OCI-LY7 (cell line): ENCODE measurements at regions not wholly inside any gene's neighbourhood (a gene's known extent, or its start where the extent isn't known, plus 50 kb on each side); places are given as distances from the start of the nearest gene placed in this dataset.

Experiments used
- BruUV-seq: library from RNA; stranded (reverse); fragments of 400-500 nt; replicated peaks from 2 replicates; lab custom pipeline; 2021; lab: Mats Ljungman, UMichigan
- CTCF ChIA-PET: fragments of 300-600 bp; sonication (Branson Sonifier 250); formaldehyde crosslinking; loops from one replicate; lab custom pipeline; 2022; ENCODE audit warnings: antibody characterized with exemption; ENCODE audit not compliant: unreplicated experiment; lab: Charles Lee
- POLR2A ChIA-PET: fragments of 300-600 bp; sonication (Branson Sonifier 250); formaldehyde crosslinking; loops from one replicate; lab custom pipeline; 2022; ENCODE audit warnings: antibody characterized with exemption; lab: Charles Lee
- DNase-seq: peaks from one replicate; pipeline ENCODE4 v3.0.0-alpha.2; 2015; ENCODE audit warnings: low spot score
- H2AFZ ChIP-seq: fragments of 200-600 bp; sonication (generic), shearing (Covaris generic); 2 replicates; pipeline ENCODE4 v1.6.1; 2014; ENCODE audit warnings: mild to moderate bottlenecking, antibody characterized with exemption, low read length, moderate library complexity
- H3K27ac ChIP-seq: fragments of 200-600 bp; sonication (generic); 2 replicates; pipeline ENCODE4 v1.5.1; 2014; ENCODE audit warnings: mixed run types, low read depth, mild to moderate bottlenecking, moderate library complexity, low read length, inconsistent platforms; ENCODE audit not compliant: poor library complexity, severe bottlenecking
- H3K36me3 ChIP-seq: fragments of 200-600 bp; sonication (generic); 2 replicates; pipeline ENCODE4 v1.6.1; 2014; ENCODE audit warnings: mild to moderate bottlenecking, antibody characterized with exemption, low read length, moderate library complexity, mixed read lengths; ENCODE audit not compliant: insufficient read depth
- H3K4me1 ChIP-seq: fragments of 200-600 bp; sonication (generic); 2 replicates; pipeline ENCODE4 v1.5.1; 2014; ENCODE audit warnings: mild to moderate bottlenecking, low read length; ENCODE audit not compliant: insufficient read depth, poor library complexity, severe bottlenecking
- H3K4me2 ChIP-seq: fragments of 200-600 bp; sonication (generic); 2 replicates; pipeline ENCODE4 v1.6.1; 2014; ENCODE audit warnings: mild to moderate bottlenecking, low read length
- H3K4me3 ChIP-seq: fragments of 200-600 bp; sonication (generic); 2 replicates; pipeline ENCODE4 v1.5.1; 2014; ENCODE audit warnings: mild to moderate bottlenecking, low read depth, low read length; ENCODE audit not compliant: poor library complexity, severe bottlenecking
- H3K79me2 ChIP-seq: fragments of 200-600 bp; sonication (generic); 2 replicates; pipeline ENCODE4 v1.6.1; 2016; ENCODE audit warnings: low read depth, mild to moderate bottlenecking, low read length, moderate library complexity, mixed read lengths; ENCODE audit not compliant: insufficient read depth
- H3K9me2 ChIP-seq: fragments of 200-600 bp; sonication (generic); 2 replicates; pipeline ENCODE4 v1.6.1; 2016; ENCODE audit warnings: mild to moderate bottlenecking, low read length, mixed read lengths; ENCODE audit not compliant: insufficient read depth
- H3K9me3 ChIP-seq: fragments of 200-600 bp; sonication (generic); 2 replicates; pipeline ENCODE4 v1.6.1; 2014; ENCODE audit warnings: mild to moderate bottlenecking, mixed run types, low read length, mixed read lengths
- H4K20me1 ChIP-seq: fragments of 200-600 bp; sonication (generic); 2 replicates; pipeline ENCODE4 v1.6.1; 2014; ENCODE audit warnings: mild to moderate bottlenecking, antibody characterized with exemption, low read length, moderate library complexity, mixed read lengths; ENCODE audit not compliant: insufficient read depth
- EZH2phosphoT487 ChIP-seq: fragments of 200-600 bp; sonication (generic); IDR thresholded peaks from 2 replicates; pipeline ENCODE4 v1.6.1; 2018; ENCODE audit warnings: low read depth, borderline replicate concordance, mild to moderate bottlenecking, mixed run types, antibody characterized with exemption, low read length, moderate library complexity, mixed read lengths
- intact Hi-C: fragments of 100-400 bp; cut with micrococcal nuclease; formaldehyde crosslinking; loops from one replicate; pipeline ENCODE4 v1.10.0; 2022; ENCODE audit not compliant: unreplicated experiment
- TF ChIP-seq, protein P1 (sequence below): fragments of 200-600 bp; sonication (generic); conservative IDR thresholded peaks from 2 replicates; pipeline ENCODE4 v1.5.1; 2014; ENCODE audit warnings: mild to moderate bottlenecking, antibody characterized with exemption, low read length, moderate library complexity, mixed read lengths

DNA sequence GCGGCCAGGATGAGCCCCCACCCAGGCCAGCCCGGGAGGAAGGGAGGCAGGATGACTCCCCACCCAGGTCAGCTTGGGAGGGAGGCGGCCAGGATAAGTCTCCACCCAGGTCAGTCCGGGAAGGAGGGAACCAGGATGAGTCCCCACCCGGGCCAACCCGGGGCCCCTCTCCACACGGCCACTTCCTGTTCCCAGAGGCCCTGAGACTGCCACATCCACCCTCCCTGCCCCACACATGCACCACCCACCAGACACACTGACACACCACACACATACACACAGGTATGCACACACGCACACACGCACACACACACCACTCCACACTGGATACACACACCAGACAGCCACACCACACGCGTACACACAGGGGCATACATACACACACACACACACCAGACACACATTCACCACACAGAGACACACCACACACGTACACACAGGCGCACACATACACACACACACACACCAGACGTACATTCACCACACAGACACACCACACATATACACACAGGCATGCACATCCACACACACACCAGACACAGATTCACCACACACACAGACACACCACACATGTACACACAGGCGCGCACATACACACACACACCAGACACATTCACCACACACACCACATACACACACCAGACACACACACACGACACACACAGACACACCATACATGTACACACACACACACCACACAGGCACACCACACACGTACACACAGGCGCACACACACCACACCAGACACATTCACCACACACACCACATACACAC is 84.9 kb upstream of the PRR5 start:
- no peak for DNase-seq
- Histone ChIP-seq H3K9me3 (peaks cover 3% of the 10 kb centered on the region; the same call in 1 of the 2 replicates), H3K4me2 (no peak overlapping the region), H2AFZ (no peak overlapping the region), H3K79me2 (no peaks in the 10 kb centered on the region), H3K27ac (no peak overlapping the region), H3K4me1 (no peaks in the 10 kb centered on the region), H3K4me3 (no peak overlapping the region), H4K20me1 (no peaks in the 10 kb centered on the region), H3K9me2 (no peaks in the 10 kb centered on the region), H3K36me3 (no peaks in the 10 kb centered on the region)
- ChIA-PET POLR2A (no interaction called here), CTCF (no interaction called here)
- intact Hi-C loops: no loop called here
- BruUV-seq: no TSS peak
- TF ChIP-seq, protein P1, sequence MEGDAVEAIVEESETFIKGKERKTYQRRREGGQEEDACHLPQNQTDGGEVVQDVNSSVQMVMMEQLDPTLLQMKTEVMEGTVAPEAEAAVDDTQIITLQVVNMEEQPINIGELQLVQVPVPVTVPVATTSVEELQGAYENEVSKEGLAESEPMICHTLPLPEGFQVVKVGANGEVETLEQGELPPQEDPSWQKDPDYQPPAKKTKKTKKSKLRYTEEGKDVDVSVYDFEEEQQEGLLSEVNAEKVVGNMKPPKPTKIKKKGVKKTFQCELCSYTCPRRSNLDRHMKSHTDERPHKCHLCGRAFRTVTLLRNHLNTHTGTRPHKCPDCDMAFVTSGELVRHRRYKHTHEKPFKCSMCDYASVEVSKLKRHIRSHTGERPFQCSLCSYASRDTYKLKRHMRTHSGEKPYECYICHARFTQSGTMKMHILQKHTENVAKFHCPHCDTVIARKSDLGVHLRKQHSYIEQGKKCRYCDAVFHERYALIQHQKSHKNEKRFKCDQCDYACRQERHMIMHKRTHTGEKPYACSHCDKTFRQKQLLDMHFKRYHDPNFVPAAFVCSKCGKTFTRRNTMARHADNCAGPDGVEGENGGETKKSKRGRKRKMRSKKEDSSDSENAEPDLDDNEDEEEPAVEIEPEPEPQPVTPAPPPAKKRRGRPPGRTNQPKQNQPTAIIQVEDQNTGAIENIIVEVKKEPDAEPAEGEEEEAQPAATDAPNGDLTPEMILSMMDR: no peak
- no peak for TF ChIP-seq EZH2phosphoT487

DNA sequence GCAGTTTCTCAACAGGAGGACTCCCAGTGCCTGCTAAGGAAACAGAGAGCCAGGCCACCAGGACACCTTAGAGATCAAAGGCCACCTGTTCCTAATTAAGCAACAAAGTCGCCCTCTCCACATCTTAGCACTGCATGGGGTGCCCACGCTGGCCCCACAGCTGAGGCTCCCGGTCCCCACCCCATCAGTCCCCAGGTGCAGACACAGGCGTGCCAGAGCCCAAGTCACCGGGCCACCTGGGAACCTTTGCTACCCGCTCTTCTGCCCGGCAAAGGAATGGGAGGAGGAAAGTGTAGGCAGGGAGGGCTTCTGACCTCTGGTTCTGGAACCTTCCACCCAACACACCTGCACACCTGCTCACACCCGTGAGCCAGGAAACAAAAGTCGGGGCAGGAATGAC is 85.5 kb upstream of the PRR5 start:
- peaks cover 8% of the 10 kb centered on the region; the same call in 1 of the 2 replicates for H3K9me3 ChIP-seq
- POLR2A ChIA-PET: interaction anchor here (0.5 kb wide), 1 partner anchor 17 kb away, joined by 7 read pairs; no protein-coding TSS in a partner anchor
- TF ChIP-seq EZH2phosphoT487: no peak
- TF ChIP-seq, protein P1: no peak
- H3K4me3 ChIP-seq: no peak overlapping the region
- H3K79me2 ChIP-seq: no peaks in the 10 kb centered on the region
- intact Hi-C loops: no loop called here
- no peaks in the 10 kb centered on the region for H3K4me1 ChIP-seq
- H4K20me1 ChIP-seq: no peaks in the 10 kb centered on the region
- no peaks in the 10 kb centered on the region for H3K9me2 ChIP-seq
- H2AFZ ChIP-seq: no peak overlapping the region
- no TSS peak for BruUV-seq
- CTCF ChIA-PET: no interaction called here
- DNase-seq: no peak
- no peak overlapping the region for H3K4me2 ChIP-seq
- H3K36me3 ChIP-seq: no peaks in the 10 kb centered on the region
- H3K27ac ChIP-seq: no peak overlapping the region

DNA sequence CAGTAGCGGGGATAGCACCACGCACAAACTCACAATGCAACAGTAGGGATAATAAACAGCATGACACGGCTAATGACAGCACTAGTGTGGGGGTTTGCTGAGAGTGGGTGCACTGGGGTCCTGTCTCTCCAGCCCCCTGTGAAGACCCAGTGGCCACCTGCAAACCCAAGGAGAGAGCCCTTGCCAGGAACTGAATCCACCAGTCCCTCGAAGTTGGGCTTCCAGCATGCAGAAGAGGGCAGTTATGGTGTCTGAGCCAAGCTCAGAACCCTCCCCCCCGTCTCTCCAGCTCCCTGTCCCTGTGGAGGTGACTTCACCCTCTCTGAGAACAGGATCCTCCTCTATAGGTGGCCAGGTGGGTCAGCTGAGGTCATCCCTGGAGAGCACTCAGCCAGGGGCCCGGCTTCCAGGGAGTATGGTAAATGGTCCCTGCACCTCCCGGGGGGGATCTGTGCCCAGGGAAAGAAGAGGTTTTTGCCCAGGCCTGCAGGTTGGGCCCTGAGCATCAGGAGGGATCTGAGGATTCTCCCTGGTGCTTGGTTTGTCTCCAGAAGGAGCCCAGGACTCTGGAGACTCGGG is 86.3 kb upstream of the PRR5 start:
- ChIA-PET POLR2A (interaction anchor here (0.5 kb wide), 1 partner anchor 16 kb away, joined by 7 read pairs; no protein-coding TSS in a partner anchor), CTCF (no interaction called here)
- H3K36me3 ChIP-seq: no peaks in the 10 kb centered on the region
- H3K27ac ChIP-seq: no peak overlapping the region
- no peaks in the 10 kb centered on the region for H3K4me1 ChIP-seq
- no peak for DNase-seq
- TF ChIP-seq, protein P1: no peak
- no peak for TF ChIP-seq EZH2phosphoT487
- H3K9me3 ChIP-seq: peaks cover 12% of the 10 kb centered on the region; the same call in 1 of the 2 replicates
- no peaks in the 10 kb centered on the region for H3K9me2 ChIP-seq
- no peaks in the 10 kb centered on the region for H4K20me1 ChIP-seq
- BruUV-seq: no TSS peak
- intact Hi-C loops: no loop called here
- no peaks in the 10 kb centered on the region for H3K79me2 ChIP-seq
- H3K4me2 ChIP-seq: no peak overlapping the region
- H2AFZ ChIP-seq: no peak overlapping the region
- no peak overlapping the region for H3K4me3 ChIP-seq
